D721Med (cell line): ENCODE measurements at regions not wholly inside any gene's neighbourhood (a gene's known extent, or its start where the extent isn't known, plus 50 kb on each side); places are given as distances from the start of the nearest gene placed in this dataset.
"Not testable (repeated sequence)": the region's sequence is repeated elsewhere in the genome, so short reads cannot be mapped to it uniquely, and the experiment has no call there.

Source experiments
- DNase-seq: peaks from one replicate; pipeline ENCODE4 v3.0.0; 2011; ENCODE audit warnings: low spot score; ENCODE audit not compliant: insufficient read length
- FAIRE-seq: peaks from 2 replicates; lab custom pipeline; 2011; peaks lifted over from hg19 to GRCh38; lab: Jason Lieb, UNC
- CTCF ChIP-seq: IDR thresholded peaks from 2 replicates; pipeline ENCODE4 v1.5.1; 2012; ENCODE audit warnings: mild to moderate bottlenecking, control low read depth; ENCODE audit not compliant: insufficient read depth; ENCODE audit errors: missing control alignments

DNA sequence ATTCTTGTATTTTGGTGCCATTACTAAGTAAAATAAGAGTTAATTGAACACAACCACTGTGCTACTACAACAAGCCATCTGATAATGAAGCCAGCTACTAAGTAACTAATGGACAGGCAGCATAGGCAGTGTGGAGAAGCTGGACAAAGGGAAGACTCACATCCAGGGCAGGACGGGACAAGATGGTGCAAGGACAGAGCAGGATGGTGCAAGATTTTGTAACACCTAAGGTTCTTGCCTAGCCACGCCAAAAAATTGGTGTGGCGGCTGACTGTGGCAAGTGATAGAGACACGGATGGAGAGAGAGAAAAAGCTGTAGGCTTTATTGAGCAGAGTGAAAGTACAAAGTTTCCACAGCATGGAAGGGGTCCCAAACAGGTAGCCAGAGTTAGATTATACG is 114.0 kb upstream of the VANGL1 start:
- no peak for DNase-seq
- FAIRE-seq: no peak
- TF ChIP-seq CTCF: no peak

GRCh38 chr1:115526900-115527299 is 114.9 kb upstream of the VANGL1 start:
- DNase-seq (no peak), FAIRE-seq (no peak)
- no peak for TF ChIP-seq CTCF

DNA sequence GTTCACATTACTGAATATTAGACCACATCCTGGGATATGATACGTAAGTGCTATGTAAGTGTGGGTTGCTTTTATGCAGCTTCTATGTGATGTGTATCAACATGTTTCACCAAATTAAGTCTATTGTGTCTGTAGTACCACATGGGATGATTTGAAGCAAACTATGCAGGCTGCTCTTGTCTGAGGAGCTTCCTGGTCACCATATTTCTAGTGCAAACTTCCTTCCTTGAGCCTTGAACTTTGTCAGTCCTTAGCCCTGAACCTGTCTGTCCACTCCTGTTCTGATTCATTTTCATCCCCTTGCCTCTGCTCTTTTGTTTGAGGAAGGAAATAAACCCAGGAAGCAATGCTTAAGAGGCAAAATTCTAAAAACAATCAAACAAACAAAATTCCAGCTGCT is 117.5 kb upstream of the VANGL1 start:
- no peak for FAIRE-seq
- no peak for TF ChIP-seq CTCF
- DNase-seq: no peak

DNA sequence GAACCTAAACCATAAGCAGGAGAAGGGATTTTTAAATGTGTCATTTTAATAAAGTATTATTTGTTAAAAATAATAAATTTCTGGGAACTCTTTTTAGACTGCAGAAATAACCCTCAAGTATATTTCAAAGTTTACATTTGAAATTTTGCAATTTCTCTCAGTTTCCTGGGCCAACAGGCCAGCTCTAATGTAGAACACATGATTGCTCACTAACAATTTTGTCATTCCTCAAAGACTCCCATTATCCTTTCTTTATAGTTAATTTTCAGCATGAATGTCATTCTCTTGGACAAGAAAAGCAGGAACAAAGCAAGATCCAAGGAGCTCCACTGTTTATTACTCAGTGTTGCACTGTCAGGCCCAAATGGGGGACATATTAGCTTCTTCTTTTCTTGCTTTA is 119.4 kb upstream of the VANGL1 start:
- DNase-seq (no peak), FAIRE-seq (no peak)
- no peak for TF ChIP-seq CTCF

GRCh38 chr1:115515270-115515669 is 126.5 kb upstream of the VANGL1 start:
- no peak for TF ChIP-seq CTCF
- DNase-seq (no peak), FAIRE-seq (no peak)

GRCh38 chr1:115510226-115510625 is 131.5 kb upstream of the VANGL1 start:
- FAIRE-seq, DNase-seq: not testable (repeated sequence)

- TF ChIP-seq CTCF: no peak
- DNase-seq: no peak
- no peak for FAIRE-seq
Observed at GRCh38 chr1:115507901-115508300, 133.9 kb upstream of the VANGL1 start.
